HL-60 (cell line): ENCODE measurements at regions not wholly inside any gene's neighbourhood (a gene's known extent, or its start where the extent isn't known, plus 50 kb on each side); places are given as distances from the start of the nearest gene placed in this dataset.

ENCODE experiments used
- TF ChIP-seq, protein P1 (sequence below): IDR thresholded peaks from one replicate; pipeline ENCODE4 v1.5.1; 2011; ENCODE audit warnings: low read length, control low read depth, inconsistent platforms; ENCODE audit not compliant: insufficient read depth
- TF ChIP-seq, protein P2 (sequence below): IDR thresholded peaks from 2 replicates; pipeline ENCODE4 v1.6.1; 2012; ENCODE audit warnings: low read depth; ENCODE audit not compliant: insufficient replicate concordance

- TF ChIP-seq, protein P1, sequence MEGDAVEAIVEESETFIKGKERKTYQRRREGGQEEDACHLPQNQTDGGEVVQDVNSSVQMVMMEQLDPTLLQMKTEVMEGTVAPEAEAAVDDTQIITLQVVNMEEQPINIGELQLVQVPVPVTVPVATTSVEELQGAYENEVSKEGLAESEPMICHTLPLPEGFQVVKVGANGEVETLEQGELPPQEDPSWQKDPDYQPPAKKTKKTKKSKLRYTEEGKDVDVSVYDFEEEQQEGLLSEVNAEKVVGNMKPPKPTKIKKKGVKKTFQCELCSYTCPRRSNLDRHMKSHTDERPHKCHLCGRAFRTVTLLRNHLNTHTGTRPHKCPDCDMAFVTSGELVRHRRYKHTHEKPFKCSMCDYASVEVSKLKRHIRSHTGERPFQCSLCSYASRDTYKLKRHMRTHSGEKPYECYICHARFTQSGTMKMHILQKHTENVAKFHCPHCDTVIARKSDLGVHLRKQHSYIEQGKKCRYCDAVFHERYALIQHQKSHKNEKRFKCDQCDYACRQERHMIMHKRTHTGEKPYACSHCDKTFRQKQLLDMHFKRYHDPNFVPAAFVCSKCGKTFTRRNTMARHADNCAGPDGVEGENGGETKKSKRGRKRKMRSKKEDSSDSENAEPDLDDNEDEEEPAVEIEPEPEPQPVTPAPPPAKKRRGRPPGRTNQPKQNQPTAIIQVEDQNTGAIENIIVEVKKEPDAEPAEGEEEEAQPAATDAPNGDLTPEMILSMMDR: no peak
- TF ChIP-seq, protein P2, sequence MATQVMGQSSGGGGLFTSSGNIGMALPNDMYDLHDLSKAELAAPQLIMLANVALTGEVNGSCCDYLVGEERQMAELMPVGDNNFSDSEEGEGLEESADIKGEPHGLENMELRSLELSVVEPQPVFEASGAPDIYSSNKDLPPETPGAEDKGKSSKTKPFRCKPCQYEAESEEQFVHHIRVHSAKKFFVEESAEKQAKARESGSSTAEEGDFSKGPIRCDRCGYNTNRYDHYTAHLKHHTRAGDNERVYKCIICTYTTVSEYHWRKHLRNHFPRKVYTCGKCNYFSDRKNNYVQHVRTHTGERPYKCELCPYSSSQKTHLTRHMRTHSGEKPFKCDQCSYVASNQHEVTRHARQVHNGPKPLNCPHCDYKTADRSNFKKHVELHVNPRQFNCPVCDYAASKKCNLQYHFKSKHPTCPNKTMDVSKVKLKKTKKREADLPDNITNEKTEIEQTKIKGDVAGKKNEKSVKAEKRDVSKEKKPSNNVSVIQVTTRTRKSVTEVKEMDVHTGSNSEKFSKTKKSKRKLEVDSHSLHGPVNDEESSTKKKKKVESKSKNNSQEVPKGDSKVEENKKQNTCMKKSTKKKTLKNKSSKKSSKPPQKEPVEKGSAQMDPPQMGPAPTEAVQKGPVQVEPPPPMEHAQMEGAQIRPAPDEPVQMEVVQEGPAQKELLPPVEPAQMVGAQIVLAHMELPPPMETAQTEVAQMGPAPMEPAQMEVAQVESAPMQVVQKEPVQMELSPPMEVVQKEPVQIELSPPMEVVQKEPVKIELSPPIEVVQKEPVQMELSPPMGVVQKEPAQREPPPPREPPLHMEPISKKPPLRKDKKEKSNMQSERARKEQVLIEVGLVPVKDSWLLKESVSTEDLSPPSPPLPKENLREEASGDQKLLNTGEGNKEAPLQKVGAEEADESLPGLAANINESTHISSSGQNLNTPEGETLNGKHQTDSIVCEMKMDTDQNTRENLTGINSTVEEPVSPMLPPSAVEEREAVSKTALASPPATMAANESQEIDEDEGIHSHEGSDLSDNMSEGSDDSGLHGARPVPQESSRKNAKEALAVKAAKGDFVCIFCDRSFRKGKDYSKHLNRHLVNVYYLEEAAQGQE: no peak
Observed at GRCh38 chr6:99130897-99131873, 183.4 kb upstream of the FBXL4 start.
